ENCODE measurements at regions not wholly inside any gene's neighbourhood (a gene's known extent, or its start where the extent isn't known, plus 50 kb on each side); places are given as distances from the start of the nearest gene placed in this dataset.

DNA sequence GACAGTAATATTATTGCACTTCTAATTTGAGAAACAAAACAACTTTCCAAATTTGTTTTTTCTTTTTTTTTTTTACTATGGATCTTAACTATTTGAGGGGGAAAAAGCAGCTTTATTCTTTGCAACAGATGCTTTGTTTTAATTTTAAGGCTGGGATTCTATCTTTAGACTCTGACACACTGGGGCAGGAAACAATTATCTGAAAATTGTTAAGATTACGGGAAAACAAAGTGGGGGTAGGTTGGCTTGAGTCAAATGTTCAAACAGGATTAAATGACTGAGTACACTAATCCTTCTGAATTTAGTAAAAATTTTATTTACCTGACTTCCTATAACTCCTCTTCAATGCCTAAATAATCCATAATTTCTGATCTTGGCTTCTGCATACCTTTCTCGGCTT is 543.2 kb downstream of the SLITRK6 start:
- BruUV-seq (replicated peaks), result no TSS peak
- ChIA-PET POLR2A (ENCODE audit: unreplicated experiment) (no interaction called here), CTCF (no interaction called here)
- H3K4me3 ChIP-seq, result no peak overlapping the region
- H3K4me1 ChIP-seq (replicated peaks; ENCODE audit: insufficient read depth), result no peaks in the 10 kb centered on the region
- intact Hi-C loops (cut with micrococcal nuclease; ENCODE audit: unreplicated experiment), result no loop called here
- H2AFZ ChIP-seq, result no peak overlapping the region
- TF ChIP-seq EZH2 (IDR thresholded peaks at IDR 0.05; ENCODE audit: low read depth), result no peak
- TF ChIP-seq, protein P1, sequence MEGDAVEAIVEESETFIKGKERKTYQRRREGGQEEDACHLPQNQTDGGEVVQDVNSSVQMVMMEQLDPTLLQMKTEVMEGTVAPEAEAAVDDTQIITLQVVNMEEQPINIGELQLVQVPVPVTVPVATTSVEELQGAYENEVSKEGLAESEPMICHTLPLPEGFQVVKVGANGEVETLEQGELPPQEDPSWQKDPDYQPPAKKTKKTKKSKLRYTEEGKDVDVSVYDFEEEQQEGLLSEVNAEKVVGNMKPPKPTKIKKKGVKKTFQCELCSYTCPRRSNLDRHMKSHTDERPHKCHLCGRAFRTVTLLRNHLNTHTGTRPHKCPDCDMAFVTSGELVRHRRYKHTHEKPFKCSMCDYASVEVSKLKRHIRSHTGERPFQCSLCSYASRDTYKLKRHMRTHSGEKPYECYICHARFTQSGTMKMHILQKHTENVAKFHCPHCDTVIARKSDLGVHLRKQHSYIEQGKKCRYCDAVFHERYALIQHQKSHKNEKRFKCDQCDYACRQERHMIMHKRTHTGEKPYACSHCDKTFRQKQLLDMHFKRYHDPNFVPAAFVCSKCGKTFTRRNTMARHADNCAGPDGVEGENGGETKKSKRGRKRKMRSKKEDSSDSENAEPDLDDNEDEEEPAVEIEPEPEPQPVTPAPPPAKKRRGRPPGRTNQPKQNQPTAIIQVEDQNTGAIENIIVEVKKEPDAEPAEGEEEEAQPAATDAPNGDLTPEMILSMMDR (conservative IDR thresholded peaks at IDR 0.05), result no peak
- no peaks in the 10 kb centered on the region for H3K9me3 ChIP-seq (ENCODE audit: insufficient read depth, low read depth)
- no peaks in the 10 kb centered on the region for H4K20me1 ChIP-seq (ENCODE audit: insufficient read depth)
- no peaks in the 10 kb centered on the region for H3F3A ChIP-seq (ENCODE audit: insufficient read depth, low read depth)
- no peaks in the 10 kb centered on the region for H3K79me2 ChIP-seq (ENCODE audit: low read depth)
- H3K27me3 ChIP-seq (ENCODE audit: insufficient read depth, low read depth), result no peaks in the 10 kb centered on the region
- H3K27ac ChIP-seq, result no peak overlapping the region
- DNase-seq, result no peak
- H3K4me2 ChIP-seq, result no peak overlapping the region
- no peaks in the 10 kb centered on the region for H3K36me3 ChIP-seq (ENCODE audit: low read depth)
- H3K9me2 ChIP-seq (ENCODE audit: insufficient read depth), result no peaks in the 10 kb centered on the region

DNA sequence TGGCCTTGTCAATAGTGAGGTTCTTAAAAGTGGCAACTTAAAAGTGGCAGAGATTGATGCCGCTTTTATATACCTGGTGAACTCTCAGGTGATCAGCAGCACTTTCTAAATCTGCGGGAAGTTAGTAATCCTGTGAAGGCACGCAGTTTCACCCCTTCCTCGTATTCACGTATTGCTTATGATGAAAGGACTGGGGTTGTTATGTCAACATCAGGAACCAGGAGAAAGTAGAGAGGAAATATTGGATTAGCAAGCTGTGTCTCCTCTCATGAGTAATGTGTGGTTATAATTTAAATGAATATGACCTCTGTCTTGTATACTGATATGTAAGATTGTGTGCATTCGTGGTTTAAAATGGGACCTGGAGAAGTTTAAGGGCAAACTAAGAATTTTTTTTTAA is 544.6 kb downstream of the SLITRK6 start:
- Histone ChIP-seq H3K27ac (no peak overlapping the region), H3K4me2 (no peak overlapping the region), H3F3A (ENCODE audit: insufficient read depth, low read depth) (no peaks in the 10 kb centered on the region), H3K9me3 (ENCODE audit: insufficient read depth, low read depth) (no peaks in the 10 kb centered on the region), H3K9me2 (ENCODE audit: insufficient read depth) (no peaks in the 10 kb centered on the region), H4K20me1 (ENCODE audit: insufficient read depth) (no peaks in the 10 kb centered on the region), H3K4me1 (replicated peaks; ENCODE audit: insufficient read depth) (no peaks in the 10 kb centered on the region), H3K36me3 (ENCODE audit: low read depth) (no peaks in the 10 kb centered on the region), H3K27me3 (ENCODE audit: insufficient read depth, low read depth) (no peaks in the 10 kb centered on the region), H2AFZ (no peak overlapping the region), H3K4me3 (no peak overlapping the region), H3K79me2 (ENCODE audit: low read depth) (no peaks in the 10 kb centered on the region)
- POLR2A ChIA-PET (ENCODE audit: unreplicated experiment), result no interaction called here
- CTCF ChIA-PET, result no interaction called here
- no TSS peak for BruUV-seq (replicated peaks)
- no peak for TF ChIP-seq EZH2 (IDR thresholded peaks at IDR 0.05; ENCODE audit: low read depth)
- TF ChIP-seq, protein P1 (conservative IDR thresholded peaks at IDR 0.05), result no peak
- intact Hi-C loops (cut with micrococcal nuclease; ENCODE audit: unreplicated experiment), result no loop called here
- no peak for DNase-seq

DNA sequence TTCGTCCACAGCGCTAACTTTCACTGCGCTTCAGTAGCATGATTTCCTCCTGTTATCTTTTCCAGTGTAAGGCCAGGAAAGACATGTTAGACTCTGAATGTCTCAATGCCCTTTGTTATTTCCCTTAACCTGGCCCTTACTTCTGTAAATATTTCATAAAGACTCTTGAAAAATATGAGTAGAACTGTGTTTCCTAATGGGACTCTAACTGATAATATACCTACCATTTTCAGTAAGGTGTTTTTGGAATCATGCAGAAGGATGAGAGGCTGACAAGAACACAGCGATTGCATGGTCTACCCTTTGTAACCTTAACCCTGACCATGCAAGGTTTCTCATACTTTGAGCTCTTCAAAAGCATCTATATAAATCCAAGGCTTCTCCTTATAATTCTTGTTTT is 550.1 kb downstream of the SLITRK6 start:
- no peaks in the 10 kb centered on the region for H4K20me1 ChIP-seq (ENCODE audit: insufficient read depth)
- H3K27me3 ChIP-seq (ENCODE audit: insufficient read depth, low read depth), result no peaks in the 10 kb centered on the region
- no peak overlapping the region for H3K4me2 ChIP-seq
- no peak for TF ChIP-seq EZH2 (IDR thresholded peaks at IDR 0.05; ENCODE audit: low read depth)
- TF ChIP-seq, protein P1 (conservative IDR thresholded peaks at IDR 0.05), result no peak
- DNase-seq, result no peak
- ChIA-PET CTCF (no interaction called here), POLR2A (ENCODE audit: unreplicated experiment) (no interaction called here)
- H3K27ac ChIP-seq, result no peak overlapping the region
- BruUV-seq (replicated peaks), result no TSS peak
- no peaks in the 10 kb centered on the region for H3F3A ChIP-seq (ENCODE audit: insufficient read depth, low read depth)
- no peaks in the 10 kb centered on the region for H3K9me2 ChIP-seq (ENCODE audit: insufficient read depth)
- H3K4me3 ChIP-seq, result no peak overlapping the region
- intact Hi-C loops (cut with micrococcal nuclease; ENCODE audit: unreplicated experiment), result no loop called here
- no peak overlapping the region for H2AFZ ChIP-seq
- no peaks in the 10 kb centered on the region for H3K36me3 ChIP-seq (ENCODE audit: low read depth)
- H3K79me2 ChIP-seq (ENCODE audit: low read depth), result no peaks in the 10 kb centered on the region
- no peaks in the 10 kb centered on the region for H3K4me1 ChIP-seq (replicated peaks; ENCODE audit: insufficient read depth)
- no peaks in the 10 kb centered on the region for H3K9me3 ChIP-seq (ENCODE audit: insufficient read depth, low read depth)

Measured in PC-9 (cell line).